SIG-M5 treated with dmso at 0.1 percent for 504 hours (cell line): ENCODE measurements at regions not wholly inside any gene's neighbourhood (a gene's known extent, or its start where the extent isn't known, plus 50 kb on each side); places are given as distances from the start of the nearest gene placed in this dataset.

Experiments
- DNase-seq: peaks from one replicate; lab custom pipeline; 2025; ENCODE audit not compliant: unreplicated experiment; lab: John Stamatoyannopoulos, UW

DNA sequence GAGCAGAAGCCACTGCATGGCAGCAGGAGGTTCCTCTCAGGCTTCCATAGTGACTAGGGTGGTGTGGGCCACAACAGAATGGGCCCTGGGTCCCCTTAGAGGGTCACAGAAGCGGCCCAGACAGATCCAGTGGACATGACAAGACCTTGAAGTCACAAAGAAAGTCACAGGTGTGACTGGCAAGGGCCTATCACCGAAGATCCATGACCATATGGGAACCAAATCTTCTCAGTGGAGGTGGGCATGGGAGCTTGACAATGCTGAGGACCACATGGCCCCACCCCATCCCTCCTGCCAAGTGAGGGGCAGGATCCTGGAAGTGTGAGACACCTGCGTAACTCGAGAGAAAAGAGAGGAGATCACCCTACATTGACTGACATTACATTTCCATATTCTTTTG is 332.4 kb downstream of the MSX2 start:
- no peak for DNase-seq

- DNase-seq = no peak
Measured at GRCh38 chr5:175054243-175054642, 329.9 kb downstream of the MSX2 start.

- no peak for DNase-seq
Measured at GRCh38 chr5:175052351-175052750, 328.0 kb downstream of the MSX2 start.

DNA sequence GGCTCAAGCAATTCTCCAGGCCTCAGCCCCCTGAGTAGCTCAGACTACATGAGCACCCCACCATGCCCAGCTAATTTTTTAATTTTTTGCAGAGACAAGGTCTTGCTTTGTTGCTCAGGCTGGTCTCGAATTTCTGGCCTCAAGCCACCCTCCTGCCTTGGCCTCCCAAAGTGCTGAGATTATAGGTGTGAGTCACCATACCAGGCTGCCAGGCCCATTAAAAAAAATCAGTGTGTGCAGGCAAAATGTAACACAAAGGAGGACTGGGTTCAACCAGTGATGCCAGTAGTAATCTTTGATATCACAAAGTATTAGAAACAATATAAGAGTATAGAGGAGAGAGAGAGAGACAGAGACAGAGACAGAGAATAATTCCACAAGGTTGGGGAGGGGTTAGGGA is 322.7 kb downstream of the MSX2 start:
- DNase-seq = no peak

DNA sequence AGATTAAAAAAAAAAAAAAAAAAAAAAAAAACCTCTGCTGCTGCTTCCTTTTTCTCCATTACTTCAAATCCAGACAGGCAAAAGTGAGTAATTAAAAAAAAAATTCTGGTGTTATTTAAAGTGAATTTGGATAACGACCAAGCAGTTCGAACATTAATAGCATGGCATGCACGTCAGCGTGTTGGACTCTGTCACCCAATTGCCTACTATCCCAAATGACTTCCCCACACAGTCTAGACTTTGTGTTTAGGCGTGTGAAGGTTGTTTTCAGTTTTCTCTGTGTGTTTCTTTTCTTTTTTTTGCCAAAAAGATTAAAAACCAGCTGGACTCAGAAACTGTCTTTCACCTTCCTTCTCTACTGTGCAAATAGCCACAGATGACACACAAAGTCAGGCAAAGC is 321.4 kb downstream of the MSX2 start:
- no peak for DNase-seq

GRCh38 chr5:175037820-175038219 is 313.4 kb downstream of the MSX2 start:
- no peak for DNase-seq

DNA sequence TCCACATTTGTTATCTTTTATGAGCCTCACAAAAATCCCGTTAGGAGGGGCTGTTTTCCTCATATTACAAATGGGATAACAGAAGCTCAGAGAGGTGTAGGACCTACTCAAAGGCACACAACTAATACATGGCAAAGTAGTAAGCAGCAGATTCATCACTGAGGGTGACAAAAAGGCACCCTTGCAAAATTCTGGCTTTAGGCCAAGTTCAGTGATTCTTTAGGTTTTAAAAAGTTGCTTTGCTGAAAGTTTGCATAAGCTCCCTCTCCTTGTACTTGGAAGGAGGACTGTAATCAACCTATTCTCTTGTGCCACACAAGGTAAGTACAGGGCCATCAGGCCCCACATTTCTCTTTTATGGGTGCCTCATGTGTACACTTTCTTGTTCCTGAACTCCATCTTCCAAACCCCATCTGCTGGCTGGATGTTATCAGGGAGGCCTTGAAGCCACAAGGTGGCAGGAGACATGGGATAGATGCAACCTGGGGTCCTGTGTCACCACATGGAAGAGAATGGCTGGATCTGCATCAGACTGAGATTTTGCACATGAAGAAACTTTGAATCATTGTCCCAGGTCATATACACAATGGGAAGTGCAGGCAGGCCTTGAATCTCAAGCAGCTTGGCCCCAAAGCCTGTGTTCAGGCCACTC is 311.6 kb downstream of the MSX2 start:
- DNase-seq = no peak

- no peak for DNase-seq
Measured at GRCh38 chr5:175034924-175035323, 310.5 kb downstream of the MSX2 start.

DNA sequence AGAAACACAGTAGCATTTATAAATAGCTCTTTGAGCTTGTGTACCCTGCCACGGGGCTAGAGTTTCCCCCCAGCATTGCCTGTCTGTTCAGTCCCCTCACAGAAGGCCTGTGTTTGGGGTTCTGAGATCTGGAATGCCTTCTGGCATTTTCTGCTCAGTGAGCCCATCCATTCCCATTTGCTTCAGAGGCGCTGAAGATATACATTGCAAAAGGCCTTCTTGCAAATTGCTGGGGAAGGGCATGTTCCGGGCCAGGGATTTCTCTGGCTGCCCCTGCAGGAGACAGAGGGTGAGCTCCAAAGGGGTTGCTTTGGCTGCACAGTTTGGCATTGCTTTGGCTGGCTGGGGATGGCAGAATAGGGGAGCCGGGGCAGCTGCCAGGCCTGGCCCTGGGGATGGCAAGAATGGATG is 308.4 kb downstream of the MSX2 start:
- no peak for DNase-seq

DNA sequence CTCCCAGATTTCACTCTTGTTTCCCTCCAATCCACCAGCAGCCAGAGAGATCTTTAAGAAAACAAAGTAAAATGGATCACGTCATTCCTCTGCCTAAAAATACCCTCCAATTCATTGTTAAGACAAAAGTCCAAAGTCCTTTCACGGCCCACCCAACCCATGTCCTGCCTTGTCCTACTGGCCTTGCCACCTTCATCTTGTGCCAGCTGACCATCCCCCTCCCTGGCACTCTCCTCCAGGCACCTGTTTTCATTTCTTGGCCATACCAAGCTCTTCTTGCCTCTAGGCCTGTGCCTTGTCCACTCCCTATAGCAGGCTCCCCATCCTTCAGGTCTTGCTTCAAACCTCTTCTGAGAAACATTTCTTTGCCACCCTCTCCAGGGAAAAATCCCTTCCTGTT is 307.6 kb downstream of the MSX2 start:
- DNase-seq = no peak

DNA sequence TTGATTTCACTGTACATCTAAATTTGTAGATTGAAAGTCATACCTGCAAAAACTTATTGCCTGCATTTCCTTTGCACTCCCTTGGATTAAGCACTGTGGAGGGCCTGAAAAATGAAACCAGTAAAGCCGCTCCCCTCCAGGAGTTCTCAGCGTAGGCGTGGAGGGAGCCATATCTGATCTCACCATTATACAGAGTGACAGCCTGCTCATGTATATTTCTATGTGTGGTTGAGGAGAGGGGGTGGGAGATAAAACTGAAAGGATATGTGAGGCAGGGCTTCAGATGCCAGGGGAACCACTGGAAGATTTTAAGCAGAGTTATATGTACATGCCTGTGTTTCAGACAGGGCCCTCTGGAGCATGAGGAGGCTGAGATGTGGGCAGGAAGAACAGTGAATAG is 303.0 kb downstream of the MSX2 start:
- no peak for DNase-seq

DNA sequence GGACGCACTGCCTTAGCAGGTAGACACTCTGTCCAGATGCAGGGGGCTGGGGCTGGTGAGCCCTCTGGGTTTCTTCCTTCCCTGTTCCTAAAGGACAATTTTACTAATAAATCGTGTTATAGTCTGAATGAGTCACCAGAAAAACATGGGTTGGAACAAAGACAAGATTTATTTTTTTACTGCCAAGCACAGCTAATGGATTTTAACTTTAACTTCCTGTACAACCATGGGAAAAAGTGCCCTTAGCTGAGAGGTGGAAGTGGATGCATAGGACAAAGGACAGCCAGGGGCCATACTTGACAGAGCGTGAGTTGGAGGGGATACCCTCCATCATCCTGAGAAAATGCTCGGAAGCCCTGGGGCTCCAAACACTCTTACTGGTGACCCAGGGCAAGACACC is 300.7 kb downstream of the MSX2 start:
- no peak for DNase-seq

DNA sequence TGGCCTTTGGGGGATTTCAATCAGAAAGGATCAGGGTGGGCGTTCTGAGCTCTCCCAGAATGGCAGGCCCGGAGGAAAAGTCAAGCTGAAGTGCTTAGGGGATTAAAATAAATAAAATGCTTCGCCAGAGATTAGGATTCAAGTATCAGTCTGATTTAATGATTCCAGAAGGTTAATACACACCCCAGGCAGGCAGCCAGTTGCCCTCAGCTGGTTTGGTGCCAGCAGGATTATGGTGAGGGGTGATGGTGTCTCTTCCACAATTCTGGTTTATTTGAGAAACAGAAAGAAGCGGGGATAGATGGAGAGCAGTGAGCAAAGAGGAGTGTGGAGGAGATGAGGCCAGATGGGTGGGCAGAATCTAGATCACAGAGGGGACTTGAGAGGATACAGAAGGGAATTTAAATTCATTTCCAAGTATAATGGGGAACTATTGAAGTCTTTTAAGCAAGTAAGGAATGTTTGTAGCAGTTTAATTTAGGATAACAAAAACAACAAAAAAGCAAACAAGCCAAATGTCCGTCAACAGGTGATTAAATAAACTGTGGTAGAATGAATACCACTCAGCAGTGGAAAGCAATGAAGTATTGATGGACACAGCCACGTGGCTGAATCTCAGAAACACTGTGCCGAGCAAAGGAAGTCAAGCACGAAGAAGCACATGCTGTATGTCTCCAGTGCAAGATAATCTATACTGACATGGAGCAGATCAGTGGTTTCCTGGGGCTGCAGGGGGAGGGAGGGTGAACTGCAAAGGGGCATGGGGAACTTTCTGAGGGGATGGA is 297.7 kb downstream of the MSX2 start:
- no peak for DNase-seq

DNA sequence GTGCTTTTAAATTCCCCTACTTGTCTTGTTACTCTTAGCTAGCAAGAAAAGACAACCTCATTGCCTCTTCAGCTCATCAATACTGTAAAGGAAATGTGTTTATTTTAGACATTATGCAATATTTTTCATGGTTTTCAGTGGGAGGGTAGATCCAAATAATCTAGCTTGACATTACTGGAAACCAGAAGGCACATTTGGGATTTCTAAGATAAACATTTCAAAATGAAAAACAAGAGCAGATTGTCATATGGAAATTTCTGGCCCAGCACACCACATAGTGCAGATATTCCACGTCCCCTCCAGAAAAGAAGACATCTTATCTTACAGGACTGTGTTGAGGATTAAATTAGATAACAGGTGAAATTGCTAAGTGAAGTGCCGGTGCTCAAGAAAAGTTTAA is 296.9 kb downstream of the MSX2 start:
- no peak for DNase-seq

DNA sequence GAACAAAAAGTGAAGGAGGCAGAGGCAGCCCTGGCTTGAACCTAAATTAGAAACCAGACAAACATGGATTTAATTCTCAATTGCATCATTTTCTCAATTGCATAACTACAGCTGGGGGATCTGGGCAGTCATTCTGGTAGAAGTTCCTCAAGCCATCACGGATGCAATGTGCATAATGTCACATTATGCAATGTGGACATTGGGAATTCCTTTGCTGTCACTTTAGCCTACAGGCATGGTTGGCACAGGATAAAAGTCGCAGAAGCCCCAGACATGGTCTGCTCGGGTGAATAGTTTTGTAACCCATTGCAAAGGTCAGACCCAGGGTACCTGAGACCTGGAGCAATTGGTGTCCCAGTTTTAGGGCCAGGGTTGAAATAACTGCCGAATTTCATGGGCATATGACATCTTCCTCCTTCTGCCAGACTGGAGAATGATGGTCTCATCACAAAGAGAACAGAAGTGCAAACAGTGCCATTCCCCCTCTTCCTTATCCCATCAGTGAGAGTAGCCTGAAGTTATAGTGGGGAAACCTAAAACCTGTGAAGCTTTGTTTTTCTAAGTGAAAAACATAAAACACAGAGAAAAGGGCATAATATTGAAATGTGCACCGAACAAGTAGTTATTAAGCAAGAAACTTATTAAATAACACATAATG is 290.8 kb downstream of the MSX2 start:
- DNase-seq = peak; percentile 70

GRCh38 chr5:175013251-175013650 is 288.9 kb downstream of the MSX2 start:
- DNase-seq = no peak

GRCh38 chr5:175012267-175012666 is 287.9 kb downstream of the MSX2 start:
- DNase-seq = no peak

DNA sequence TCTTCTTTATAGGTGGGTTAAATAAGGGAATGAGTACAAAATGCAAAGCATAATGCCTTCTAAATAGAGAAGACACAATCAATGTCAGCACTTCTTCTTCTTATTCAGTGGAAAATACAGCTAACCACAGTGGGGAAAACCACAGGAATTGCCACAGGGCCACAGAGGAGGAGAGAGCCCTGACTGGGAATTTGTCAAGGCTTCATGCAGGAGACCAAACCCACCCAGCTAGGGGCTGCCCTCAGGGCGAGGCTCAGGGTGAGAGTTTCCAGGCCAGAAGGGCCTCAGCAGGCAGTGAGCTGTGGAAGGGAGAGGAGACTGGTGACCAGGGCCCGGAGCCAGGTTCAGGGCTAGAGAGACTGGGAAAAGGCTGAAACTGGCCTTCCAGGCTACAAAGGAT is 279.1 kb downstream of the MSX2 start:
- no peak for DNase-seq

GRCh38 chr5:175001876-175002645 is 277.7 kb downstream of the MSX2 start:
- DNase-seq = no peak

GRCh38 chr5:175001311-175001710 is 276.9 kb downstream of the MSX2 start:
- no peak for DNase-seq

GRCh38 chr5:174999581-174999980 is 275.2 kb downstream of the MSX2 start:
- DNase-seq = no peak
